H9 (cell line): ENCODE measurements at regions not wholly inside any gene's neighbourhood (a gene's known extent, or its start where the extent isn't known, plus 50 kb on each side); places are given as distances from the start of the nearest gene placed in this dataset.
"Not testable (repeated sequence)": the region's sequence is repeated elsewhere in the genome, so short reads cannot be mapped to it uniquely, and the experiment has no call there.

Source experiments
- DNase-seq: peaks from one replicate; pipeline ENCODE4 v3.0.0-alpha.2; 2017
- H2AFZ ChIP-seq: one replicate; pipeline ENCODE4 v1.6.1; 2013; ENCODE audit warnings: mild to moderate bottlenecking, low read length, control low read depth, moderate library complexity
- H2AK5ac ChIP-seq: 2 replicates; pipeline ENCODE4 v1.6.1; 2013; ENCODE audit warnings: low read length, control low read depth, mixed read lengths; ENCODE audit not compliant: insufficient read length
- H2BK120ac ChIP-seq: one replicate; pipeline ENCODE4 v1.6.1; 2013; ENCODE audit warnings: low read depth, mild to moderate bottlenecking, low read length, control low read depth, inconsistent platforms; ENCODE audit not compliant: poor library complexity, severe bottlenecking
- H2BK12ac ChIP-seq: 2 replicates; pipeline ENCODE4 v1.6.1; 2013; ENCODE audit warnings: low read length, control low read depth, mixed read lengths, low read depth; ENCODE audit not compliant: insufficient read length
- H2BK15ac ChIP-seq: 2 replicates; pipeline ENCODE4 v1.6.1; 2013; ENCODE audit warnings: low read depth, low read length, control low read depth
- H2BK20ac ChIP-seq: one replicate; pipeline ENCODE4 v1.6.1; 2013; ENCODE audit warnings: low read depth, mild to moderate bottlenecking, low read length, control low read depth, inconsistent platforms; ENCODE audit not compliant: poor library complexity, severe bottlenecking
- H2BK5ac ChIP-seq: 2 replicates; pipeline ENCODE4 v1.6.1; 2013; ENCODE audit warnings: low read length, control low read depth, mixed read lengths; ENCODE audit not compliant: insufficient read length
- H3K14ac ChIP-seq: 2 replicates; pipeline ENCODE4 v1.6.1; 2013; ENCODE audit warnings: low read length, control low read depth; ENCODE audit not compliant: insufficient read depth
- H3K18ac ChIP-seq: 2 replicates; pipeline ENCODE4 v1.6.1; 2013; ENCODE audit warnings: low read depth, mild to moderate bottlenecking, mixed read lengths, low read length, control low read depth; ENCODE audit not compliant: insufficient read length
- H3K23ac ChIP-seq: 2 replicates; pipeline ENCODE4 v1.6.1; 2013; ENCODE audit warnings: low read length, control low read depth, mixed read lengths, low read depth; ENCODE audit not compliant: insufficient read length
- H3K23me2 ChIP-seq: 2 replicates; pipeline ENCODE4 v1.6.1; 2013; ENCODE audit warnings: low read depth, mild to moderate bottlenecking, mixed read lengths, low read length, control low read depth; ENCODE audit not compliant: insufficient read length, poor library complexity, severe bottlenecking
- H3K27ac ChIP-seq: 2 replicates; pipeline ENCODE4 v1.5.1; 2013; ENCODE audit warnings: low read length, control low read depth, mixed read lengths, low read depth; ENCODE audit not compliant: insufficient read length
- H3K27me3 ChIP-seq: 2 replicates; pipeline ENCODE4 v1.6.1; 2013; ENCODE audit warnings: low read length, control low read depth, inconsistent platforms; ENCODE audit not compliant: insufficient read depth
- H3K4ac ChIP-seq: 2 replicates; pipeline ENCODE4 v1.6.1; 2013; ENCODE audit warnings: low read depth, mild to moderate bottlenecking, control low read depth, inconsistent platforms, low read length, moderate library complexity
- H3K4me1 ChIP-seq: 2 replicates; pipeline ENCODE4 v1.6.1; 2013; ENCODE audit warnings: low read length, control low read depth, inconsistent platforms; ENCODE audit not compliant: insufficient read depth
- H3K4me2 ChIP-seq: 2 replicates; pipeline ENCODE4 v1.6.1; 2013; ENCODE audit warnings: low read length, control low read depth, mixed read lengths; ENCODE audit not compliant: insufficient read length, insufficient read depth
- H3K56ac ChIP-seq: 2 replicates; pipeline ENCODE4 v1.6.1; 2013; ENCODE audit warnings: low read depth, mild to moderate bottlenecking, mixed read lengths, low read length, control low read depth; ENCODE audit not compliant: insufficient read length
- H3K79me1 ChIP-seq: 2 replicates; pipeline ENCODE4 v1.6.1; 2013; ENCODE audit warnings: low read depth, mild to moderate bottlenecking, moderate library complexity, low read length, control low read depth, inconsistent platforms; ENCODE audit not compliant: insufficient read depth, poor library complexity, severe bottlenecking
- H3K79me2 ChIP-seq: 2 replicates; pipeline ENCODE4 v1.6.1; 2013; ENCODE audit warnings: low read length, control low read depth, inconsistent platforms; ENCODE audit not compliant: insufficient read depth
- H3K9ac ChIP-seq: 2 replicates; pipeline ENCODE4 v1.6.1; 2013; ENCODE audit warnings: low read length, control low read depth, mixed read lengths; ENCODE audit not compliant: insufficient read length; ENCODE audit errors: extremely low read depth
- H3K9me3 ChIP-seq: one replicate; pipeline ENCODE4 v1.6.1; 2013; ENCODE audit warnings: low read depth, low read length, inconsistent platforms; ENCODE audit not compliant: control insufficient read depth
- H3T11ph ChIP-seq: one replicate; pipeline ENCODE4 v1.6.1; 2013; ENCODE audit warnings: mild to moderate bottlenecking, low read length, control low read depth, inconsistent platforms
- H4K20me1 ChIP-seq: one replicate; pipeline ENCODE4 v1.6.1; 2013; ENCODE audit not compliant: control insufficient read depth, insufficient read length, insufficient read depth
- H4K5ac ChIP-seq: 2 replicates; pipeline ENCODE4 v1.6.1; 2013; ENCODE audit warnings: low read depth, mild to moderate bottlenecking, mixed read lengths, low read length, control low read depth; ENCODE audit not compliant: insufficient read length
- H4K8ac ChIP-seq: replicated peaks from 2 replicates; pipeline ENCODE4 v1.6.1; 2013; ENCODE audit warnings: low read length, control low read depth, mixed read lengths, low read depth; ENCODE audit not compliant: insufficient read length
- H4K91ac ChIP-seq: 2 replicates; pipeline ENCODE4 v1.6.1; 2013; ENCODE audit warnings: low read depth, mild to moderate bottlenecking, moderate library complexity, mixed read lengths, low read length, control low read depth; ENCODE audit not compliant: insufficient read length
- H3K27ac Mint-ChIP-seq, 3 experiments: 2 replicates in 2 of 3; 3 replicates in 1 of 3; pipeline ENCODE4 v1.8.0; 2020 to 2021; ENCODE audit warnings: mixed read lengths in 3 of 3, mild to moderate bottlenecking in 1 of 3, moderate library complexity in 1 of 3
- H3K27me3 Mint-ChIP-seq: 2 replicates; pipeline ENCODE4 v1.8.0; 2021; ENCODE audit warnings: low read depth, mild to moderate bottlenecking, moderate library complexity, mixed read lengths
- H3K36me3 Mint-ChIP-seq, 3 experiments: 2 replicates in 2 of 3; 3 replicates in 1 of 3; pipeline ENCODE4 v1.8.0; 2020 to 2021; ENCODE audit warnings: low read depth in 3 of 3, mixed read lengths in 3 of 3; ENCODE audit not compliant: insufficient read depth in 1 of 3
- H3K4me1 Mint-ChIP-seq, 2 experiments: 2 replicates each; pipeline ENCODE4 v1.8.0; 2020; ENCODE audit warnings: mixed read lengths in 2 of 2
- H3K4me3 Mint-ChIP-seq, 2 experiments: 2 replicates in 1 of 2; 3 replicates in 1 of 2; pipeline ENCODE4 v1.8.0; 2020 to 2021; ENCODE audit warnings: mild to moderate bottlenecking in 2 of 2, mixed read lengths in 2 of 2, moderate library complexity in 1 of 2
- H3K9me3 Mint-ChIP-seq, 2 experiments: 2 replicates in 1 of 2; 3 replicates in 1 of 2; pipeline ENCODE4 v1.8.0; 2020; ENCODE audit warnings: mild to moderate bottlenecking in 2 of 2, mixed read lengths in 2 of 2, moderate library complexity in 1 of 2
- CTCF ChIP-seq: fragments of 200-600 bp; sonication (generic); conservative IDR thresholded peaks from 3 replicates; pipeline ENCODE4 v1.8.0; 2021; ENCODE audit warnings: antibody characterized with exemption, mild to moderate bottlenecking
- whole genome bisulfite sequencing: extraction: QIAGEN DNeasy Blood & Tissue Kit; methylation state at CpG from one replicate; pipeline ENCODE4 v1.1.7; 2013; ENCODE audit warnings: missing lambda C conversion rate, low lambda C conversion rate, mixed read lengths; ENCODE audit not compliant: insufficient read length; ENCODE audit errors: extremely low coverage; 5-methylcytosine and 5-hydroxymethylcytosine counted together

GRCh38 chr3:181183764-181184163, 194.2 kb upstream of the DNAJC19 start:
- Histone ChIP-seq H3K4me1 (no peaks in the 10 kb centered on the region), H2AK5ac (no peak overlapping the region), H4K91ac (no peak overlapping the region), H3K14ac (no peak overlapping the region), H2BK5ac (no peak overlapping the region), H3K18ac (no peak overlapping the region), H2BK15ac (no peak overlapping the region), H3K9ac (no peak overlapping the region), H3K27ac (no peak overlapping the region), H2BK20ac (no peak overlapping the region), H3T11ph (no peak overlapping the region), H3K9me3 (no peaks in the 10 kb centered on the region), H3K4me2 (no peak overlapping the region), H3K23ac (no peak overlapping the region), H2BK120ac (no peak overlapping the region), H4K8ac (no peak overlapping the region), H2BK12ac (no peak overlapping the region), H3K79me1 (no peaks in the 10 kb centered on the region), H4K5ac (no peak overlapping the region), H3K56ac (no peak overlapping the region), H3K4ac (no peak overlapping the region), H2AFZ (no peak overlapping the region), H3K23me2 (no peaks in the 10 kb centered on the region), H3K27me3 (no peaks in the 10 kb centered on the region), H3K79me2 (no peaks in the 10 kb centered on the region), H4K20me1 (no peaks in the 10 kb centered on the region)
- no peak for TF ChIP-seq CTCF
- DNase-seq, result no peak
- no CpG with 5 or more reads among the region's 1 CpG for WGBS
- no peak overlapping the region for H3K4me3 Mint-ChIP-seq
- H3K4me1 Mint-ChIP-seq, result no peaks in the 10 kb centered on the region
- H3K27me3 Mint-ChIP-seq, result no peaks in the 10 kb centered on the region
- no peak overlapping the region for H3K27ac Mint-ChIP-seq
- no peaks in the 10 kb centered on the region; a peak in 1 of 7 replicates for H3K36me3 Mint-ChIP-seq
- no peaks in the 10 kb centered on the region; a peak in 1 of 5 replicates for H3K9me3 Mint-ChIP-seq

DNA sequence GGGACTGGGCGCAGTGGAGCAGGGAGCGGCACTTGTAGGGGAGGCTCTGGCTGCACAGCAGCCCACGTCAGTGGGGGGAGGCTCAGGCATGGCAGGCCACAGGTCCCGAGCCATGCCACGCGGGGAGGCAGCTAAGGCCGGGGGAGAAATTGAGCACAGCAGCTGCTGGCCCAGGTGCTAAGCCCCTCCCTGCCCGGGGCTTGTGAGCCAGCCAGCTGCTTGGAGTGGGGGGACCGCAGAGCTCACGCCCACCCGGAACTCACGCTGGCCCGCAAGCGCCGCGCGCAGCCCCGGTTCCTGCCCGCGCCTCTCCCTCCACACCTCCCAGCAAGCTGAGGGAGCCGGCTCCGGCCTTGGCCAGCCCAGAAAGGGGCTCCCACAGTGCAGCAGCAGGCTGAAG, 193.5 kb upstream of the DNAJC19 start:
- H3K4me1 Mint-ChIP-seq, H3K4me3 Mint-ChIP-seq, H2AFZ ChIP-seq, H3K23me2 ChIP-seq, H4K20me1 ChIP-seq, H2BK5ac ChIP-seq, DNase-seq, H2BK15ac ChIP-seq, H2AK5ac ChIP-seq, H4K5ac ChIP-seq, H3K27me3 Mint-ChIP-seq, H3K4me2 ChIP-seq, H3K23ac ChIP-seq, H3K36me3 Mint-ChIP-seq, H3K79me1 ChIP-seq, H3K4ac ChIP-seq, H3T11ph ChIP-seq, H4K8ac ChIP-seq, H3K27ac Mint-ChIP-seq, H3K9me3 ChIP-seq, H3K27me3 ChIP-seq, H3K27ac ChIP-seq, H2BK120ac ChIP-seq, H3K18ac ChIP-seq, H3K9ac ChIP-seq, H3K4me1 ChIP-seq, H2BK20ac ChIP-seq, H3K79me2 ChIP-seq, H4K91ac ChIP-seq, H3K9me3 Mint-ChIP-seq, H2BK12ac ChIP-seq, H3K56ac ChIP-seq, H3K14ac ChIP-seq: not testable (repeated sequence)
- WGBS, result no CpG with 5 or more reads among the region's 22 CpGs
